ENCODE measurements at regions not wholly inside any gene's neighbourhood (a gene's known extent, or its start where the extent isn't known, plus 50 kb on each side); places are given as distances from the start of the nearest gene placed in this dataset.

- no peak for TF ChIP-seq POLR2AphosphoS5 (IDR thresholded peaks at IDR 0.05; ENCODE audit: low read depth, low read length)
- no peak for TF ChIP-seq POLR2A (IDR thresholded peaks at IDR 0.05; ENCODE audit: low read depth, low read length)
These were observed 189.9 kb upstream of the UFM1 start for GRCh38 chr13:38159710-38160109.
